ENCODE measurements at regions not wholly inside any gene's neighbourhood (a gene's known extent, or its start where the extent isn't known, plus 50 kb on each side); places are given as distances from the start of the nearest gene placed in this dataset.

GRCh38 chr20:6886065-6886729, 118.7 kb downstream of the BMP2 start:
- DNase-seq (ENCODE audit: low spot score), result no peak

- DNase-seq (ENCODE audit: low spot score), result no peak
Observed at GRCh38 chr20:6887966-6888365, 120.5 kb downstream of the BMP2 start.

- DNase-seq (ENCODE audit: low spot score), result no peak
Observed at GRCh38 chr20:6888736-6889395, 121.4 kb downstream of the BMP2 start.

GRCh38 chr20:6892724-6893123, 125.2 kb downstream of the BMP2 start:
- DNase-seq (ENCODE audit: low spot score), result no peak

- no peak for DNase-seq (ENCODE audit: low spot score)
Observed at GRCh38 chr20:6898928-6899327, 131.4 kb downstream of the BMP2 start.

DNA sequence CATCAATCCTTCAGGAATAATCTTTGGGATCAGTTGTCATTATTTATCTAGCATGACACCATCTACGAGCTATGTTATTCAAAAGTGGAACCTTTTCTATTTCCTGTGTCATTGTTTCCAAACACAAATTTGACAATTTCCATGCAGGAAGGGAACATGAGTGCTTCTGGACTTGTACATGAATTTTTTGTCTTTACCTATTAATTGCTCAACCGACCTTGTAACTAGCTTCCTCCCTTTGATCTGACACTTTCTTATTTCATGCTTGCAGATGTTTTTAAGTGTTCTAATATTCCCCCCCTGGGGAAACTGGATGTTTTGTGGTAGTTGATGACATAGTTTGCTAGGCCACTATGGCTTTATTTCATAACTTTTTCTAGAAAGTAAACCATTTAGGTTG, 139.4 kb downstream of the BMP2 start:
- no peak for DNase-seq (ENCODE audit: low spot score)

- DNase-seq (ENCODE audit: low spot score), result no peak
Observed at GRCh38 chr20:6908673-6909072, 141.2 kb downstream of the BMP2 start.

DNA sequence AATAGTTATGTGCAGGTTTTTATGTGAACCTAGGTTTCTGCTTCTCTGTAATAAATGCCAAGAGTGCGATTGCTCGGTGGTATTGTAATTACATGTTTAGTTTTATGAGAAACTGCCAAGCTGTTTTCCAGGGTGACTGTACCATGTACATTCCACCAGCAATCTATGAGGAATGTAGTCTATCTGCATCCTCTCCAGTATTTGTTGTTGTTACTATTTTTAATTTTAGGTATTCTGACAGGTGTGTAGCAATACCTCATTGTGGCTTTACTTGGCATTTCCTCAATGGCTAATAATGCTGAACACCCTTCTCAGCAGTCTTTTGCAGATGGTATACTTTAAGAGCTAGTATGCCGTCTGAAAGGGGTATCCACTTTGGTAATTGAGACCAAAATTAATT, 142.1 kb downstream of the BMP2 start:
- DNase-seq (ENCODE audit: low spot score), result no peak

DNA sequence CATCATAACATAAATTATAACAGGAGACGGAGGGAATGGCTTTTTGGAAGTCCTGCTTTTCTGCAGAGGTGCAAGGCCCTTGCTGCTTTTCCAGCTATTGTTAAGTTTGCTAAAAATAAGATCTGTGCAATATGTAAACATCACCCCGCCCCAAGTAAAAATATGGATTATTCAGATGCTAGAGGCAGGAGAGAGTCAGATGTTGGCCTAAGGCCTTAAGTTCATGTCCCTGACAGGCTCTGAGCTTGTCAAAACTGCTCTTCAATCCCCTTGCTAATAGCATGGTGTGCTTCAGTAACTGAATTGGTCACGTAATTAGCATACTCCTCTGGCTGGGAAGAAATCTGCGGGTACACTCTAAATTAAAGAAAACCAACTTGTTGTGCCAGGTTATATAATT, 147.5 kb downstream of the BMP2 start:
- no peak for DNase-seq (ENCODE audit: low spot score)

GRCh38 chr20:6916938-6917337, 149.5 kb downstream of the BMP2 start:
- no peak for DNase-seq (ENCODE audit: low spot score)

DNA sequence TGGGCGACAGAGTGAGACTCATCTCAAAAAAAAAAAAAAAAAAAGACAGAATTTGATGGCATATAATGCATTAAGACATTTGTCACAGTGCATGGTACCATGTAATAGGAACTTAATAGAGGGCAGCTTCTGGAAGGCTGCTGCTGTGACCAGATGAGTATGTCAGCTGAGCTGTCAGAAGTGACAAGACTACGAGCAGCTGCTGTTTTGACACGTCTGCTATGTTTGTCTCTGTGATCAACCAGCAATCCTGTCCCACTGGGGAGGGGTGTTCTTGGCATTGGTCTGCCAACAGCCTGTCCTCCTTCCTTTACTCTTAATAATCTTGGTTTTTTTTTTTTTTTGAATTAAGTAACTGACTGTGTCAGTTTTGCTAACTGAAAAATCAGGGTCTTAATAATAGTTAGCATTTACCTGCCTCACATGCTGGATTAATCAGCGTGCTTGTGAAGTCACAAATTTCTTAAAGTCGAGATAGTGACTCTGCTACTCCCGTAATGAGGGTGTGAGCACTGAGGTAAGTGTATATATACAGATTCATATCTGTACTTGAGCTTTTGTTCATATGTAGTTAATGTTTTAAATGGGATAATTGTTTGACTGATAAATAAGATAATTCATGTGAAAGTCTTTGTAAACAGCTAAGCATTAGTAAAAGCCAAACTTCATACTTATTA, 152.4 kb downstream of the BMP2 start:
- no peak for DNase-seq (ENCODE audit: low spot score)

- DNase-seq (ENCODE audit: low spot score), result no peak
Observed at GRCh38 chr20:6920991-6921613, 153.6 kb downstream of the BMP2 start.

GRCh38 chr20:6921717-6922386, 154.4 kb downstream of the BMP2 start:
- no peak for DNase-seq (ENCODE audit: low spot score)

DNA sequence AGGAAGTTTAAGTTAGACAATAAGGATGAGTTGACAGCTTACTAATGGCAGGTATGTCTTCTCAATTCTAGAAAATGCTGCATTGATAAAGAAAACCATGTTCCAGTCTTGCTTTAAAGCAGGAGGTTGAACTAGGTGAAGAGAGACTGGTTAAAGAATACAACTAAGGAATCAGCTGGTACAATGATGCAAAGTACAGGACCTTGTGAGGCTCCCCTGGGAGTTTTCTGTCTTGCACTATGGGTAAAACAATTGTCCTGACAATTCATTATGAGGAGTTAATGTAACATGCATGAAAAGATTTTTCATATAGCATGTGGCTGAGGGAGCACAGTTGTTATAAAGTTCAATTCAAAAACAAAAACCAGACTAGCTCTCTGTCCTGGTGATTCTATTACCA, 157.2 kb downstream of the BMP2 start:
- DNase-seq (ENCODE audit: low spot score), result no peak

- no peak for DNase-seq (ENCODE audit: low spot score)
Observed at GRCh38 chr20:6925744-6926278, 158.3 kb downstream of the BMP2 start.

DNA sequence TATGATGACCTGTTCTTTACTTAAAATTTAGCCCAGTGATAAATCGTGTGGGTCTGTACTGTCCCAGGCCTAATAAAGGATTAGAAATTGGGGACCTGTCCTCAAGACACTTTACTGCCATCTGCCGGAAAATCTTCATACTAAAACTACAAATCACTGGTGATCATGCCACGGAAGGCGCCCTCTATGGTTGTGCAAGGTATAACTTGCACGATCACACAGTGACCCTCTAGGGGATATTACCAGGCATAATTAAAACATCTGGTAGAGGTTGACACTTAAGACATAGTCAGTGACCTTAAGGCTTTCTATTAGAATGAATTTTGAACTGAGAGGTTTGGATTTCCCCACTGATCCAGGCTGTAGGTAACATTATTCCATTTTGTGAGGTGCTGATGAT, 172.6 kb downstream of the BMP2 start:
- DNase-seq (ENCODE audit: low spot score), result no peak

DNA sequence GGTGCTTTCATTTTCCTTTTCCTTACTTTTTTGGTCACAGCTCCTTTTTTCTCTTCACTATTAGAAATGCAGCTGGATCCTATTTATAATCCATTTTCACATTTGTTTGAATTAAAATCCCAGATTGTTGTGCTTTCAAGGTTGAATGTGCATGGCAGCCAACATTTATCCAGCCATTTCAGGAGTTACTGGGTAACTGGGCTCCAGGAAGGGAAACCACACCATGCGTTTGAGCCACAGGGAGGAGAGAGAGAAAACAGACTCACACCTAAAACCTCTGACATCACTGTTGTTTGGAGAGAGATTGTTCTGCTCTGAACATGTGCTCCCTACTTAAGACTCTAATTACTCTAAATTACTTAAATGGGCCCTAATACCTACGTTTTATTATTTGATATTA, 173.4 kb downstream of the BMP2 start:
- no peak for DNase-seq (ENCODE audit: low spot score)

DNA sequence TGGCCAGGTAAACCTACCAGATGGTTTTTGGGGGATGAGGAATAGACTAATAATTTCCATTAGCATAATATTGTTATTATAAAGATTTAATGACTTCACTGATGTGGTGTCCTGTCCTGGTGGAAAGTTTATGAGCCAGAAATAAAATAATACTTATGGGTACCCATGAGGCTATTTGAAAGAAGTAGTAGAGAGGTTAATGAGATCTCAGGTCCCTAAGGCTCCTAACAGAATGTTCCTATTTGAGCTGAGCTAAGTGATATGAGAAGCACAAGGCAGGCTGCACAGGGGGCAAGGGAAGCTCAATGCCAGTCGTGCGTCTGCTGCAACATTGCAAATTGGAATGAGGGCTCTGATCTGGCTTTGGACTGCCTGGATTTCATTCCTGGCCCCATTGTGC, 174.1 kb downstream of the BMP2 start:
- no peak for DNase-seq (ENCODE audit: low spot score)

DNA sequence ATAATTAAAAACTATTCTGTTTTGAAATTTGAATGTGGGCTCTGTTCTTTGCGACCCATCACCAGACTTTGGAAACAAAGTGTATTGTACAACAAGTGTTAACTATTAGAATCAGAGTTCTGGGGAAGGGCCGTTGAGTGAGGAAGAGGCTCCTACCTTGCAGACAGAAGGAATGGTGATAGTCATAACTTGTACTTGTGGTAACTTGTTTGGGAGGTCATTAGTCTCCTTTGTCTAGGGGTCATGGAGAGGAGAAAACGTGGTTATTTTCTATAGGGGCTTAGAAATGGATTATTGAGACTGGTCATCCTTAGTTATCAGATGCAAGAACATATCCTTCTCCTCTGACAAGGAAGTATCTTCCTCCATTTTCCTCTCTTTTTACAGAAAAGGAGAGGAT, 174.8 kb downstream of the BMP2 start:
- DNase-seq (ENCODE audit: low spot score), result no peak

- DNase-seq (ENCODE audit: low spot score), result no peak
Observed at GRCh38 chr20:6944292-6944691, 176.8 kb downstream of the BMP2 start.

DNA sequence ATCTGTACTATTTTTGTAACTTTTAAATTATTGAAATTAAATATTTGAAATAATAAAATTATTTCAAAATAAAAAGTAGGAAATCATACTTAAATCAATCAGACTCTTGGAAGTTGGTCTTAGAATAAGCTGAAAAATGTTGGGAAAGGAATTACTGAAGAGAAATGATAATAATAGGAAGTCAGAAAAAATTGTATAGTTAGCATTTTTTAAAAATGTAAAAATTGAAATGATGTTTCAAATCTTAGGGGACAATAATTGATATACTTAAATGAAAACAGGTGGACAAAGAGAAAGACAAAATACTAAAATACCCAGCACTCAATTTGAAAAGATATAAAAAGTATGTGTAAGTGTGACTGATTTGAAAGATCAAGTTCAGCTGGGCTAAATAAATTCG, 186.1 kb downstream of the BMP2 start:
- DNase-seq (ENCODE audit: low spot score), result no peak

- DNase-seq (ENCODE audit: low spot score), result no peak
Observed at GRCh38 chr20:6954219-6954618, 186.7 kb downstream of the BMP2 start.
